Left ventricle myocardium superior (tissue), 1 donor: ENCODE measurements at regions not wholly inside any gene's neighbourhood (a gene's known extent, or its start where the extent isn't known, plus 50 kb on each side); places are given as distances from the start of the nearest gene placed in this dataset.

Experiments used
- ATAC-seq: fragments of 200-7000 bp; cut with Tn5 transposase; one replicate; pipeline ENCODE4 v1.9.1; 2020; ENCODE audit warnings: mild to moderate bottlenecking, moderate library complexity
- DNase-seq: peaks from one replicate; pipeline ENCODE4 v3.0.0-alpha.2; 2020
- intact Hi-C: fragments of 100-400 bp; cut with micrococcal nuclease; formaldehyde crosslinking; loops from one replicate; pipeline ENCODE4 v1.11.0; 2022
- donor health status: DM: no; HTN: yes; CAD: no; lungs with severe emphysema.

GRCh38 chr3:120838441-120839091 lies 69.4 kb upstream of the STXBP5L start:
- no peak for ATAC-seq
- DNase-seq = no peak
- intact Hi-C loops = no loop called here

DNA sequence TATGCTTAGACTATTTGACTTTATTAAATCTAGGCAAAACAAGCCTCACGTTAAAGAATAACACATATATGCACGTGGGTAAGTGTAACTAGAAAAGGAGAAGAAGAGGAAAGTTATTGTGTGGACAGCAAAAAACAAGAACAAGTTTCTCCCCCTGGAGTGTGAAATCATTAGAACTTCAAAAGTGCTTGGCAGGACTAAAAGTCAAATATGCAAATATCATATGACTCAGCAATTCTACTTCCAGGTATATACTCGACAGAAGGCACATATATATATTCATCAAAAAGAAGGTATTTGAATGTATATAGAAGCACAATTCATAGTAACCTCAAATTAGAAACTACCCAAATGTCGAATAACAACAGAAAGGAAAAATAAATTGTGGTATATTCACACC lies 68.9 kb upstream of the STXBP5L start:
- no peak for ATAC-seq
- intact Hi-C loops = no loop called here

GRCh38 chr3:120841264-120841663 lies 66.7 kb upstream of the STXBP5L start:
- intact Hi-C loops = no loop called here
- no peak for DNase-seq
- ATAC-seq = no peak

More for the DNA sequence above, 68.9 kb upstream of the STXBP5L start:
- no peak for DNase-seq

GRCh38 chr3:120846073-120846472 lies 61.9 kb upstream of the STXBP5L start:
- DNase-seq (no peak), ATAC-seq (no peak)
- intact Hi-C loops = no loop called here

GRCh38 chr3:120848503-120848902 lies 59.5 kb upstream of the STXBP5L start:
- intact Hi-C loops = no loop called here
- DNase-seq (no peak), ATAC-seq (no peak)

DNA sequence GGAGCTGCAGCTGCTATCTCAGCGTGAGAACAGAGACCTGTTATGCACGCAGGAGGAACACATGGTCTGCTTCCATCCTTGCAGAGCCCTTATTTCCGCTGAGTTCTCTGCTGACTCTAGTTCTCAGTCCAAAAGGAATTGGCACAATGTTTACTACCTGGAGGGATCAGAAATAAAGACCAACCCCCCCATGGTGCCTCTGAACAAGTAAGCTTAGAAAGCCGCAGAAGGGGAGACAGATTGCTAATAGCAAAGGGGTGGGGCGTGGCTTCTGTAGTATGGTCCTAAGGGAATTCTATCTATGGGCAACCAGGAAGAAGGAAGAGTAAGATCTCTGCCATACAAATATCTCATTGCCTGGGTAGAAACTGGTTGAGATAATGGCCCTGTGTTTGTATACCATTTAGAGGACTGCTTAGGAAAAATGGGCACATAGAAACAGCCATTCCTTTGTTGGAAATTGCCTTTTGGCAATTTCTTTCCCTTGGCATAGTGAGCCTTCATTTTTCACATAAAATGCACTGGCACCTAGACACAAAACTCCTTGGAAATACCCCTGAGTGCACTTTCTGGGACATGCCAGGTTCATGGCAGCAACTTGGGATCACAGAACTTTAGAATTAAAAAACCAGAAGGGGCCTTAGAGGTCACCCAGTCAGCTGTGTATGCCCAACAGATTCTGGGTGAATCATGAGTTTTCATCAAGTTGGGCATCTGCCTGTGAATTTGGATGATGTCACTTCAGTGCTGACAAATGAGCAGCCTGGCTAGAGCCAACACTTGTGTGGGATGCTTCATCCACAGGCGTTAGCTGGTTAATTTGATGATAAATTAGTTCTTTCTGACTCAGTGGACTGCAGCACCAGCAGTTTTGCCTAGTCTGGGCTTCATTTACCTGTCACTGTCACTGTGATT lies 57.4 kb upstream of the STXBP5L start:
- ATAC-seq = no peak
- intact Hi-C loops = no loop called here
- no peak for DNase-seq

DNA sequence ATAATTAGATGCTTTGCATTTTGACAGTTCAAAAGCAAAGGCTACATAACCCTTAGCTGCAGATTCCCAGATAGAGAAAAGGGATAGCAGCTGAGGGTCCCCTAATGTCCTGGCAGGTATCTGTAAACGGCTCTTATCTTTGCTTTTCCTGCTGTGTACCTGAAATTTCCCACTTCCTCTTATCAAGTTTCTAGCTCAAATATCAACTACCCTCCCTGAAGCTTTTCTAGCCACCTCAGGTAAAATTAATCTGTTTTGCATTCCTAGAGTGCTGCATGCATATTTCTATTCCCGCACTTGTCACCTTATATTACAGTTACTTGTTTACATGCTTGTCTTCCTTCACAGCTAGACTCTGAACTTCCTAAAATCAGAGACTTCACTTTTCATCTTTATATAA lies 55.6 kb upstream of the STXBP5L start:
- no peak for DNase-seq
- intact Hi-C loops = no loop called here
- ATAC-seq = no peak

- no peak for DNase-seq
- ATAC-seq = no peak
- intact Hi-C loops = no loop called here
These were observed 54.6 kb upstream of the STXBP5L start for GRCh38 chr3:120853416-120853815.

DNA sequence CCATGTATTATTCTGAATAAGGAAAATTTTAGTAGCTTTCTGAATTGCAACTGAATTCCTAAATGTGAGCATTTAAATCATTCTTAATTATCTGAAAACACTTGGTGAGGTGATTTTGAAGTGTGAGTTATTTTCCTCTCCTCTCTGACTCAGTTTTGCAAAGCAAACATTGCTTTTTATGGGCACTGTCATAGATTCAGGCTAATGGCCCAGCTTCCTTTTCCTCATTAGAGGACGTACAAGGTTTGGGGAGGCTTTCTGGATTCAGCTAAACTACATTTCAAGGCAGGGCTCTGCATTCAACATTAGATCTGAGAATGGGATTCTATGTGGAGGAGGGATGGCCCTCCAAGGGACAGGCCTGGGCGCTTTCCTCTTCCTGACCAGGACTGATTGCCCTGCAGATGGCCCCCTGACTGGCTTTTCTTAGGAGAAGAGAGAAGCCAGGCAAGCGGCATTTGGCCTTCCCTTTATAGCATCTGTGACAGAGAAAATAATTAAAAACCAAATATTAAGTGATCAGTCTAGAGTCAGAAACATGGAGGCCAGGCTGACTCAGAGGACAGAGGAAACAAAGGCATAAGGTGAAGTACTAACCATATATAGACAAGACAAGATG lies 53.0 kb upstream of the STXBP5L start:
- ATAC-seq (no peak), DNase-seq (no peak)
- intact Hi-C loops = no loop called here

DNA sequence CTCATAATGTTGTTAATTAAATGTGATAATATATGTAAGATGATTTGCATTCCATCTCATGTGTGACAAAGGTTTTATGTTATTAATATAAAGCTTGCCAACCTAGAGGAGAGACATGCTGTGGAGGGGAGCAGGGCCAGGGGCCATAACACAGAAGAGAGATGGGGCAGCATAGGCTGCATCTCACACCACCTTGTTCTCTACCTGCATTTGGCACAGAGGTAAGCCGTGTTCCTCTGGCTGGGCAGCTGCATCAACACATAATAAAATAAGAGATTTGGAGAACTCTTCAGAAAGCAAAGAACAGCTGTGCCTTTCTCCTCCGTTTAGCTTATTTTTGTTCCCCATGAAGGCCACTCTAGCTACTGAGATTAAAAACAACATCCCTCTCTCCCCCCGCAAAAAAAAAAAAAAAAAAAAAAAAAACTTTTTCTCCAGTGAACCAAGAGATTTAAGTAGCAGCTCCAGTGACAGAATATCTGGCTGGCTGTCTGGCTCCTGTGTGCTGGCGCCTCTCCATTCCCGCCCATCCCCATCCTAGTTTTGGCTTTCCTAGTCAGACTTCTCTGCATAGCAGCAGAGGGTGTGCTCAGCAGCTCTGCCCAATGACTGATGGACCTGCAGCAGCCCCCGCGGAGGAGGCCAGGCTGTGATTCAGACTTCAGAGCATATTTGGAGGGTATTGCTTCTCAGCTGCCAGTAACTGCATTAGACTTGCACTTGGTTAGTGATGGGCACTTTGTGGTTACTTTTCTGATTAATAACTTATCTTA lies 52.2 kb upstream of the STXBP5L start:
- intact Hi-C loops = no loop called here
- ATAC-seq (peak; percentile 47), DNase-seq (peak; percentile 34)
